HEK293 (cell line): ENCODE measurements at regions not wholly inside any gene's neighbourhood (a gene's known extent, or its start where the extent isn't known, plus 50 kb on each side); places are given as distances from the start of the nearest gene placed in this dataset.

ENCODE experiments used
- ATF2 ChIP-seq: fragments of 450-650 bp; formaldehyde crosslinking; IDR thresholded peaks from 2 replicates; pipeline ENCODE4 v1.5.1; 2016; ENCODE audit warnings: missing biosample characterization, missing genetic modification characterization, low read depth
- PRDM2 ChIP-seq: fragments of 450-650 bp; formaldehyde crosslinking; IDR thresholded peaks from 2 replicates; pipeline ENCODE4 v1.5.1; 2016; ENCODE audit warnings: missing biosample characterization, missing genetic modification characterization, borderline replicate concordance
- PRDM4 ChIP-seq: fragments of 450-650 bp; formaldehyde crosslinking; IDR thresholded peaks from 2 replicates; pipeline ENCODE4 v1.5.1; 2017; ENCODE audit warnings: missing biosample characterization, missing genetic modification characterization
- YY1 ChIP-seq: fragments of 450-650 bp; formaldehyde crosslinking; IDR thresholded peaks from 2 replicates; pipeline ENCODE4 v1.5.1; 2018; ENCODE audit warnings: missing biosample characterization, missing genetic modification characterization
- ZBTB11 ChIP-seq: fragments of 450-650 bp; formaldehyde crosslinking; conservative IDR thresholded peaks from 2 replicates; pipeline ENCODE4 v1.5.1; 2016; ENCODE audit warnings: low read depth, missing biosample characterization, missing genetic modification characterization
- ZBTB17 ChIP-seq: fragments of 450-650 bp; formaldehyde crosslinking; IDR thresholded peaks from 2 replicates; pipeline ENCODE4 v1.5.1; 2016; ENCODE audit warnings: missing biosample characterization, missing genetic modification characterization
- ZEB2 ChIP-seq: fragments of 450-650 bp; formaldehyde crosslinking; IDR thresholded peaks from 2 replicates; pipeline ENCODE4 v1.5.1; 2016; ENCODE audit warnings: missing biosample characterization, missing genetic modification characterization
- ZFP37 ChIP-seq: fragments of 450-650 bp; formaldehyde crosslinking; IDR thresholded peaks from 2 replicates; pipeline ENCODE4 v1.5.1; 2016; ENCODE audit warnings: missing biosample characterization, missing genetic modification characterization
- ZFP41 ChIP-seq: fragments of 450-650 bp; formaldehyde crosslinking; IDR thresholded peaks from 2 replicates; pipeline ENCODE4 v1.5.1; 2016; ENCODE audit warnings: missing biosample characterization, missing genetic modification characterization, borderline replicate concordance
- ZNF133 ChIP-seq: fragments of 450-650 bp; formaldehyde crosslinking; IDR thresholded peaks from 2 replicates; pipeline ENCODE4 v1.5.1; 2016; ENCODE audit warnings: missing biosample characterization, missing genetic modification characterization
- ZNF169 ChIP-seq: fragments of 450-650 bp; formaldehyde crosslinking; IDR thresholded peaks from 2 replicates; pipeline ENCODE4 v1.5.1; 2016; ENCODE audit warnings: missing biosample characterization, missing genetic modification characterization
- ZNF184 ChIP-seq: fragments of 450-650 bp; IDR thresholded peaks from 2 replicates; pipeline ENCODE4 v1.5.1; 2018; ENCODE audit warnings: missing biosample characterization, mild to moderate bottlenecking, missing genetic modification characterization
- ZNF211 ChIP-seq: fragments of 450-650 bp; formaldehyde crosslinking; IDR thresholded peaks from 2 replicates; pipeline ENCODE4 v1.5.1; 2016; ENCODE audit warnings: low read depth, missing biosample characterization, missing genetic modification characterization
- ZNF280C ChIP-seq: fragments of 450-650 bp; formaldehyde crosslinking; IDR thresholded peaks from 2 replicates; pipeline ENCODE4 v1.5.1; 2016; ENCODE audit warnings: missing biosample characterization, missing genetic modification characterization
- ZNF335 ChIP-seq: fragments of 450-650 bp; formaldehyde crosslinking; conservative IDR thresholded peaks from 2 replicates; pipeline ENCODE4 v1.5.1; 2016; ENCODE audit warnings: missing biosample characterization, missing genetic modification characterization
- ZNF37A ChIP-seq: fragments of 450-650 bp; IDR thresholded peaks from 2 replicates; pipeline ENCODE4 v1.5.1; 2018; ENCODE audit warnings: missing biosample characterization, missing genetic modification characterization
- ZNF433 ChIP-seq: fragments of 450-650 bp; formaldehyde crosslinking; IDR thresholded peaks from 2 replicates; pipeline ENCODE4 v1.5.1; 2016; ENCODE audit warnings: missing biosample characterization, missing genetic modification characterization, low read depth
- ZNF558 ChIP-seq: fragments of 450-650 bp; formaldehyde crosslinking; IDR thresholded peaks from 2 replicates; pipeline ENCODE4 v1.5.1; 2016; ENCODE audit warnings: missing biosample characterization, missing genetic modification characterization
- ZNF585B ChIP-seq: fragments of 450-650 bp; formaldehyde crosslinking; IDR thresholded peaks from 2 replicates; pipeline ENCODE4 v1.5.1; 2016; ENCODE audit warnings: missing biosample characterization, missing genetic modification characterization
- ZNF624 ChIP-seq: fragments of 450-650 bp; formaldehyde crosslinking; IDR thresholded peaks from 2 replicates; pipeline ENCODE4 v1.5.1; 2017; ENCODE audit warnings: missing biosample characterization, missing genetic modification characterization
- ZNF629 ChIP-seq: fragments of 450-650 bp; formaldehyde crosslinking; IDR thresholded peaks from 2 replicates; pipeline ENCODE4 v1.5.1; 2017; ENCODE audit warnings: missing biosample characterization, missing genetic modification characterization
- ZNF645 ChIP-seq: fragments of 450-650 bp; formaldehyde crosslinking; IDR thresholded peaks from 2 replicates; pipeline ENCODE4; 2016; ENCODE audit warnings: missing biosample characterization, missing genetic modification characterization
- ZNF791 ChIP-seq: fragments of 450-650 bp; formaldehyde crosslinking; IDR thresholded peaks from 2 replicates; pipeline ENCODE4 v1.5.1; 2016; ENCODE audit warnings: missing biosample characterization, missing genetic modification characterization

- TF ChIP-seq ZNF645 (tag by site-specific recombination) (no peak), ZNF184 (tag by site-specific recombination) (no peak), ZFP41 (no peak), ZNF169 (tag by site-specific recombination) (no peak), ZEB2 (tag by site-specific recombination) (no peak), ZNF629 (tag by site-specific recombination) (0 out of 2 replicates have a peak, but pooled peaks have one; percentile 36), ATF2 (tag by site-specific recombination) (peak; percentile 41; the same call in 1 of the 2 replicates), ZNF37A (tag by site-specific recombination) (no peak), ZNF280C (tag by site-specific recombination) (no peak), ZNF335 (tag by site-specific recombination) (peak; percentile 24; the same call in 1 of the 2 replicates), ZBTB17 (tag by site-specific recombination) (peak; percentile 70), ZNF791 (tag by site-specific recombination) (no peak), ZNF558 (tag by site-specific recombination) (no peak), PRDM4 (tag by site-specific recombination) (no peak), YY1 (tag by site-specific recombination) (no peak), ZNF211 (tag by site-specific recombination) (no peak), ZBTB11 (tag by site-specific recombination) (no peak), ZNF585B (tag by site-specific recombination) (no peak), ZNF433 (tag by site-specific recombination) (no peak), ZNF624 (tag by site-specific recombination) (no peak), PRDM2 (tag by site-specific recombination) (no peak), ZNF133 (tag by site-specific recombination) (no peak), ZFP37 (tag by site-specific recombination) (no peak; the same call in 1 of the 2 replicates)
Observed at GRCh38 chr5:143506836-143507552, 103.5 kb upstream of the NR3C1 start (continued).
